H9 (cell line): ENCODE measurements at regions not wholly inside any gene's neighbourhood (a gene's known extent, or its start where the extent isn't known, plus 50 kb on each side); places are given as distances from the start of the nearest gene placed in this dataset.

Source experiments
- DNase-seq: peaks from one replicate; pipeline ENCODE4 v3.0.0-alpha.2; 2017
- H2AFZ ChIP-seq: one replicate; pipeline ENCODE4 v1.6.1; 2013; ENCODE audit warnings: mild to moderate bottlenecking, low read length, control low read depth, moderate library complexity
- H2AK5ac ChIP-seq: 2 replicates; pipeline ENCODE4 v1.6.1; 2013; ENCODE audit warnings: low read length, control low read depth, mixed read lengths; ENCODE audit not compliant: insufficient read length
- H2BK120ac ChIP-seq: one replicate; pipeline ENCODE4 v1.6.1; 2013; ENCODE audit warnings: low read depth, mild to moderate bottlenecking, low read length, control low read depth, inconsistent platforms; ENCODE audit not compliant: poor library complexity, severe bottlenecking
- H2BK12ac ChIP-seq: 2 replicates; pipeline ENCODE4 v1.6.1; 2013; ENCODE audit warnings: low read length, control low read depth, mixed read lengths, low read depth; ENCODE audit not compliant: insufficient read length
- H2BK15ac ChIP-seq: 2 replicates; pipeline ENCODE4 v1.6.1; 2013; ENCODE audit warnings: low read depth, low read length, control low read depth
- H2BK20ac ChIP-seq: one replicate; pipeline ENCODE4 v1.6.1; 2013; ENCODE audit warnings: low read depth, mild to moderate bottlenecking, low read length, control low read depth, inconsistent platforms; ENCODE audit not compliant: poor library complexity, severe bottlenecking
- H2BK5ac ChIP-seq: 2 replicates; pipeline ENCODE4 v1.6.1; 2013; ENCODE audit warnings: low read length, control low read depth, mixed read lengths; ENCODE audit not compliant: insufficient read length
- H3K14ac ChIP-seq: 2 replicates; pipeline ENCODE4 v1.6.1; 2013; ENCODE audit warnings: low read length, control low read depth; ENCODE audit not compliant: insufficient read depth
- H3K18ac ChIP-seq: 2 replicates; pipeline ENCODE4 v1.6.1; 2013; ENCODE audit warnings: low read depth, mild to moderate bottlenecking, mixed read lengths, low read length, control low read depth; ENCODE audit not compliant: insufficient read length
- H3K23ac ChIP-seq: 2 replicates; pipeline ENCODE4 v1.6.1; 2013; ENCODE audit warnings: low read length, control low read depth, mixed read lengths, low read depth; ENCODE audit not compliant: insufficient read length
- H3K23me2 ChIP-seq: 2 replicates; pipeline ENCODE4 v1.6.1; 2013; ENCODE audit warnings: low read depth, mild to moderate bottlenecking, mixed read lengths, low read length, control low read depth; ENCODE audit not compliant: insufficient read length, poor library complexity, severe bottlenecking
- H3K27ac ChIP-seq: 2 replicates; pipeline ENCODE4 v1.5.1; 2013; ENCODE audit warnings: low read length, control low read depth, mixed read lengths, low read depth; ENCODE audit not compliant: insufficient read length
- H3K27me3 ChIP-seq: 2 replicates; pipeline ENCODE4 v1.6.1; 2013; ENCODE audit warnings: low read length, control low read depth, inconsistent platforms; ENCODE audit not compliant: insufficient read depth
- H3K4ac ChIP-seq: 2 replicates; pipeline ENCODE4 v1.6.1; 2013; ENCODE audit warnings: low read depth, mild to moderate bottlenecking, control low read depth, inconsistent platforms, low read length, moderate library complexity
- H3K4me1 ChIP-seq: 2 replicates; pipeline ENCODE4 v1.6.1; 2013; ENCODE audit warnings: low read length, control low read depth, inconsistent platforms; ENCODE audit not compliant: insufficient read depth
- H3K4me2 ChIP-seq: 2 replicates; pipeline ENCODE4 v1.6.1; 2013; ENCODE audit warnings: low read length, control low read depth, mixed read lengths; ENCODE audit not compliant: insufficient read length, insufficient read depth
- H3K56ac ChIP-seq: 2 replicates; pipeline ENCODE4 v1.6.1; 2013; ENCODE audit warnings: low read depth, mild to moderate bottlenecking, mixed read lengths, low read length, control low read depth; ENCODE audit not compliant: insufficient read length
- H3K79me1 ChIP-seq: 2 replicates; pipeline ENCODE4 v1.6.1; 2013; ENCODE audit warnings: low read depth, mild to moderate bottlenecking, moderate library complexity, low read length, control low read depth, inconsistent platforms; ENCODE audit not compliant: insufficient read depth, poor library complexity, severe bottlenecking
- H3K79me2 ChIP-seq: 2 replicates; pipeline ENCODE4 v1.6.1; 2013; ENCODE audit warnings: low read length, control low read depth, inconsistent platforms; ENCODE audit not compliant: insufficient read depth
- H3K9ac ChIP-seq: 2 replicates; pipeline ENCODE4 v1.6.1; 2013; ENCODE audit warnings: low read length, control low read depth, mixed read lengths; ENCODE audit not compliant: insufficient read length; ENCODE audit errors: extremely low read depth
- H3K9me3 ChIP-seq: one replicate; pipeline ENCODE4 v1.6.1; 2013; ENCODE audit warnings: low read depth, low read length, inconsistent platforms; ENCODE audit not compliant: control insufficient read depth
- H3T11ph ChIP-seq: one replicate; pipeline ENCODE4 v1.6.1; 2013; ENCODE audit warnings: mild to moderate bottlenecking, low read length, control low read depth, inconsistent platforms
- H4K20me1 ChIP-seq: one replicate; pipeline ENCODE4 v1.6.1; 2013; ENCODE audit not compliant: control insufficient read depth, insufficient read length, insufficient read depth
- H4K5ac ChIP-seq: 2 replicates; pipeline ENCODE4 v1.6.1; 2013; ENCODE audit warnings: low read depth, mild to moderate bottlenecking, mixed read lengths, low read length, control low read depth; ENCODE audit not compliant: insufficient read length
- H4K8ac ChIP-seq: replicated peaks from 2 replicates; pipeline ENCODE4 v1.6.1; 2013; ENCODE audit warnings: low read length, control low read depth, mixed read lengths, low read depth; ENCODE audit not compliant: insufficient read length
- H4K91ac ChIP-seq: 2 replicates; pipeline ENCODE4 v1.6.1; 2013; ENCODE audit warnings: low read depth, mild to moderate bottlenecking, moderate library complexity, mixed read lengths, low read length, control low read depth; ENCODE audit not compliant: insufficient read length
- H3K27ac Mint-ChIP-seq, 3 experiments: 2 replicates in 2 of 3; 3 replicates in 1 of 3; pipeline ENCODE4 v1.8.0; 2020 to 2021; ENCODE audit warnings: mixed read lengths in 3 of 3, mild to moderate bottlenecking in 1 of 3, moderate library complexity in 1 of 3
- H3K27me3 Mint-ChIP-seq: 2 replicates; pipeline ENCODE4 v1.8.0; 2021; ENCODE audit warnings: low read depth, mild to moderate bottlenecking, moderate library complexity, mixed read lengths
- H3K36me3 Mint-ChIP-seq, 3 experiments: 2 replicates in 2 of 3; 3 replicates in 1 of 3; pipeline ENCODE4 v1.8.0; 2020 to 2021; ENCODE audit warnings: low read depth in 3 of 3, mixed read lengths in 3 of 3; ENCODE audit not compliant: insufficient read depth in 1 of 3
- H3K4me1 Mint-ChIP-seq, 2 experiments: 2 replicates each; pipeline ENCODE4 v1.8.0; 2020; ENCODE audit warnings: mixed read lengths in 2 of 2
- H3K4me3 Mint-ChIP-seq, 2 experiments: 2 replicates in 1 of 2; 3 replicates in 1 of 2; pipeline ENCODE4 v1.8.0; 2020 to 2021; ENCODE audit warnings: mild to moderate bottlenecking in 2 of 2, mixed read lengths in 2 of 2, moderate library complexity in 1 of 2
- H3K9me3 Mint-ChIP-seq, 2 experiments: 2 replicates in 1 of 2; 3 replicates in 1 of 2; pipeline ENCODE4 v1.8.0; 2020; ENCODE audit warnings: mild to moderate bottlenecking in 2 of 2, mixed read lengths in 2 of 2, moderate library complexity in 1 of 2
- WGBS: extraction: QIAGEN DNeasy Blood & Tissue Kit; methylation state at CpG from one replicate; pipeline ENCODE4 v1.1.7; 2013; ENCODE audit warnings: missing lambda C conversion rate, low lambda C conversion rate, mixed read lengths; ENCODE audit not compliant: insufficient read length; ENCODE audit errors: extremely low coverage; 5-methylcytosine and 5-hydroxymethylcytosine counted together
- TF ChIP-seq, protein P1 (sequence below): fragments of 200-600 bp; sonication (generic); conservative IDR thresholded peaks from 3 replicates; pipeline ENCODE4 v1.8.0; 2021; ENCODE audit warnings: antibody characterized with exemption, mild to moderate bottlenecking

GRCh38 chr3:132803889-132804288, 81.7 kb upstream of the NPHP3 start:
- H3K27ac Mint-ChIP-seq, result no peak overlapping the region
- H3K4me2 ChIP-seq, result no peak overlapping the region
- no peak overlapping the region for H2AK5ac ChIP-seq
- H3K9me3 Mint-ChIP-seq, result no peaks in the 10 kb centered on the region
- H3K4me3 Mint-ChIP-seq, result no peak overlapping the region
- no peak overlapping the region for H4K8ac ChIP-seq
- no peaks in the 10 kb centered on the region for H4K20me1 ChIP-seq
- H3K27me3 Mint-ChIP-seq, result no peaks in the 10 kb centered on the region; the same call in 1 of the 2 replicates
- H2BK5ac ChIP-seq, result no peak overlapping the region
- no peak overlapping the region for H3K4ac ChIP-seq
- H3T11ph ChIP-seq, result no peak overlapping the region
- no peaks in the 10 kb centered on the region for H3K27me3 ChIP-seq
- no peak overlapping the region for H2BK20ac ChIP-seq
- no peaks in the 10 kb centered on the region for H3K4me1 Mint-ChIP-seq
- no peak overlapping the region for H2AFZ ChIP-seq
- no peaks in the 10 kb centered on the region for H3K36me3 Mint-ChIP-seq
- H3K14ac ChIP-seq, result no peak overlapping the region; the same call in 1 of the 2 replicates
- TF ChIP-seq, protein P1, sequence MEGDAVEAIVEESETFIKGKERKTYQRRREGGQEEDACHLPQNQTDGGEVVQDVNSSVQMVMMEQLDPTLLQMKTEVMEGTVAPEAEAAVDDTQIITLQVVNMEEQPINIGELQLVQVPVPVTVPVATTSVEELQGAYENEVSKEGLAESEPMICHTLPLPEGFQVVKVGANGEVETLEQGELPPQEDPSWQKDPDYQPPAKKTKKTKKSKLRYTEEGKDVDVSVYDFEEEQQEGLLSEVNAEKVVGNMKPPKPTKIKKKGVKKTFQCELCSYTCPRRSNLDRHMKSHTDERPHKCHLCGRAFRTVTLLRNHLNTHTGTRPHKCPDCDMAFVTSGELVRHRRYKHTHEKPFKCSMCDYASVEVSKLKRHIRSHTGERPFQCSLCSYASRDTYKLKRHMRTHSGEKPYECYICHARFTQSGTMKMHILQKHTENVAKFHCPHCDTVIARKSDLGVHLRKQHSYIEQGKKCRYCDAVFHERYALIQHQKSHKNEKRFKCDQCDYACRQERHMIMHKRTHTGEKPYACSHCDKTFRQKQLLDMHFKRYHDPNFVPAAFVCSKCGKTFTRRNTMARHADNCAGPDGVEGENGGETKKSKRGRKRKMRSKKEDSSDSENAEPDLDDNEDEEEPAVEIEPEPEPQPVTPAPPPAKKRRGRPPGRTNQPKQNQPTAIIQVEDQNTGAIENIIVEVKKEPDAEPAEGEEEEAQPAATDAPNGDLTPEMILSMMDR, result peak; percentile 64
- no peak overlapping the region for H2BK120ac ChIP-seq
- H3K18ac ChIP-seq, result no peak overlapping the region
- no peak overlapping the region for H3K23ac ChIP-seq
- no peak overlapping the region for H3K27ac ChIP-seq
- H3K9me3 ChIP-seq, result no peaks in the 10 kb centered on the region
- no peak overlapping the region for H3K56ac ChIP-seq
- no peak overlapping the region for H4K5ac ChIP-seq
- no peaks in the 10 kb centered on the region for H3K79me2 ChIP-seq
- H3K4me1 ChIP-seq, result no peaks in the 10 kb centered on the region
- no CpG with 5 or more reads among the region's 4 CpGs for WGBS
- DNase-seq, result peak; percentile 54
- no peak overlapping the region for H2BK15ac ChIP-seq
- no peaks in the 10 kb centered on the region for H3K79me1 ChIP-seq
- H2BK12ac ChIP-seq, result no peak overlapping the region
- no peak overlapping the region for H4K91ac ChIP-seq
- H3K23me2 ChIP-seq, result no peaks in the 10 kb centered on the region
- H3K9ac ChIP-seq, result no peak overlapping the region
